Gastroesophageal sphincter (tissue), 3 donors: ENCODE measurements at regions not wholly inside any gene's neighbourhood (a gene's known extent, or its start where the extent isn't known, plus 50 kb on each side); places are given as distances from the start of the nearest gene placed in this dataset.

ENCODE experiments used
- EP300 ChIP-seq: sonication (generic); formaldehyde crosslinking; IDR thresholded peaks from one replicate; pipeline ENCODE4 v1.6.1; 2017; ENCODE audit warnings: antibody characterized with exemption, mild to moderate bottlenecking
- POLR2A ChIP-seq, 2 donors: fragments of 450-650 bp; IDR thresholded peaks; one replicate each; pipeline ENCODE4 v1.6.1; 2017; ENCODE audit warnings: antibody characterized with exemption in 2 of 2, mild to moderate bottlenecking in 2 of 2, moderate library complexity in 1 of 2
- POLR2AphosphoS5 ChIP-seq: sonication (generic); formaldehyde crosslinking; IDR thresholded peaks from one replicate; pipeline ENCODE4 v1.6.1; 2017; ENCODE audit warnings: antibody characterized with exemption
- TF ChIP-seq, protein P1 (sequence below), 4 experiments: fragments of 200-600 bp in 2 of 4; fragments of 450-650 bp in 2 of 4; sonication (generic) in 1 of 4; IDR thresholded peaks; one replicate each; pipeline ENCODE4 v1.5.1; 2017 to 2019; ENCODE audit warnings: antibody characterized with exemption in 4 of 4, mild to moderate bottlenecking in 2 of 4, moderate library complexity in 2 of 4

DNA sequence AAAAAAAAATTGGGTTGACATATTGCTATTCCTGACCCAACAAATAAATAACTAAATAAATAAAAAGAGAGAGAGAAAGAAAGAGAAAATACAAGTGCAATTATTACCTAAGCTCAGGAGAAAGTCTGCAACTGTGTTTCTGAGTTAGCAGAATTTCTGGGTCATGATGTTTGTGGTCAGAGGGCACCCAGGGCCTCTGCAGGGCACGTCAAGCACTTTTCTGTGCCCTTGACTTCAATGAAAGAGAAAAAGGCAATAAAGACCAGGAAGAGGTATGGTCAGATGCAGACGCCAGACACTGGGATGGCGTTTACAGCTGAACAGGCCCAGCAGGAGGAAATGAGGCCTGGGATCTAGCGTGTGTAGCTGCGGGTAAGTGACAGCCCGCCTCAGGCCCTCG lies 160.9 kb upstream of the GDF10 start:
- TF ChIP-seq, protein P1, sequence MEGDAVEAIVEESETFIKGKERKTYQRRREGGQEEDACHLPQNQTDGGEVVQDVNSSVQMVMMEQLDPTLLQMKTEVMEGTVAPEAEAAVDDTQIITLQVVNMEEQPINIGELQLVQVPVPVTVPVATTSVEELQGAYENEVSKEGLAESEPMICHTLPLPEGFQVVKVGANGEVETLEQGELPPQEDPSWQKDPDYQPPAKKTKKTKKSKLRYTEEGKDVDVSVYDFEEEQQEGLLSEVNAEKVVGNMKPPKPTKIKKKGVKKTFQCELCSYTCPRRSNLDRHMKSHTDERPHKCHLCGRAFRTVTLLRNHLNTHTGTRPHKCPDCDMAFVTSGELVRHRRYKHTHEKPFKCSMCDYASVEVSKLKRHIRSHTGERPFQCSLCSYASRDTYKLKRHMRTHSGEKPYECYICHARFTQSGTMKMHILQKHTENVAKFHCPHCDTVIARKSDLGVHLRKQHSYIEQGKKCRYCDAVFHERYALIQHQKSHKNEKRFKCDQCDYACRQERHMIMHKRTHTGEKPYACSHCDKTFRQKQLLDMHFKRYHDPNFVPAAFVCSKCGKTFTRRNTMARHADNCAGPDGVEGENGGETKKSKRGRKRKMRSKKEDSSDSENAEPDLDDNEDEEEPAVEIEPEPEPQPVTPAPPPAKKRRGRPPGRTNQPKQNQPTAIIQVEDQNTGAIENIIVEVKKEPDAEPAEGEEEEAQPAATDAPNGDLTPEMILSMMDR (IDR thresholded peaks at IDR 0.05): no peak
- TF ChIP-seq POLR2A (IDR thresholded peaks at IDR 0.05) (no peak), EP300 (no peak), POLR2AphosphoS5 (no peak)
